RWPE2 (cell line): ENCODE measurements at regions not wholly inside any gene's neighbourhood (a gene's known extent, or its start where the extent isn't known, plus 50 kb on each side); places are given as distances from the start of the nearest gene placed in this dataset.

Source experiments
- ATAC-seq: fragments of 200-7000 bp; cut with Tn5 transposase; 3 replicates; pipeline ENCODE4 v1.9.1; 2021; ENCODE audit warnings: low read depth
- DNase-seq: peaks from one replicate; pipeline ENCODE4 v3.0.0-alpha.2; 2020; ENCODE audit warnings: low spot score
- H3K27ac ChIP-seq: fragments of 450-650 bp; 2 replicates; pipeline ENCODE4 v1.5.1; 2017; ENCODE audit warnings: mild to moderate bottlenecking; ENCODE audit not compliant: poor library complexity, severe bottlenecking
- H3K27me3 ChIP-seq: fragments of 250-450 bp; sonication (Bioruptor Pico); 2 replicates; pipeline ENCODE4 v1.5.1; 2021; ENCODE audit warnings: mild to moderate bottlenecking, moderate library complexity; ENCODE audit not compliant: insufficient read depth, poor library complexity, severe bottlenecking
- H3K36me3 ChIP-seq: fragments of 250-450 bp; sonication (Bioruptor Pico); 2 replicates; pipeline ENCODE4 v1.5.1; 2020; ENCODE audit warnings: low read depth, mild to moderate bottlenecking, moderate library complexity
- H3K4me1 ChIP-seq: fragments of 250-450 bp; sonication (Bioruptor Pico); 2 replicates; pipeline ENCODE4 v1.5.1; 2021; ENCODE audit warnings: mild to moderate bottlenecking, moderate library complexity; ENCODE audit not compliant: insufficient read depth, poor library complexity, severe bottlenecking
- H3K4me3 ChIP-seq: fragments of 250-450 bp; sonication (Bioruptor Pico); 2 replicates; pipeline ENCODE4 v1.5.1; 2021; ENCODE audit warnings: mild to moderate bottlenecking, moderate library complexity; ENCODE audit not compliant: severe bottlenecking
- H3K9me3 ChIP-seq: fragments of 250-450 bp; sonication (Bioruptor Pico); 2 replicates; pipeline ENCODE4 v1.5.1; 2021; ENCODE audit warnings: mild to moderate bottlenecking, moderate library complexity; ENCODE audit not compliant: severe bottlenecking
- CTCF ChIP-seq: fragments of 450-650 bp; IDR thresholded peaks from one replicate; pipeline ENCODE4 v1.5.1; 2017; ENCODE audit warnings: mild to moderate bottlenecking, moderate library complexity; ENCODE audit not compliant: poor library complexity, severe bottlenecking

GRCh38 chr12:90129366-90130030 lies 420.9 kb upstream of the ATP2B1 start:
- Histone ChIP-seq H3K4me1 (peaks cover 7% of the 10 kb centered on the region), H3K36me3 (no peaks in the 10 kb centered on the region), H3K27me3 (no peaks in the 10 kb centered on the region), H3K27ac (no peak overlapping the region), H3K4me3 (no peak overlapping the region), H3K9me3 (no peaks in the 10 kb centered on the region)
- TF ChIP-seq CTCF = no peak
- ATAC-seq (0 out of 3 replicates have a peak, but pooled peaks have one; percentile 33), DNase-seq (no peak)

GRCh38 chr12:90128526-90128925 lies 419.9 kb upstream of the ATP2B1 start:
- no peak for DNase-seq

GRCh38 chr12:90126125-90126524 lies 417.5 kb upstream of the ATP2B1 start:
- no peaks in the 10 kb centered on the region for H3K9me3 ChIP-seq
- no peak for TF ChIP-seq CTCF
- H3K4me3 ChIP-seq = no peak overlapping the region
- no peaks in the 10 kb centered on the region for H3K36me3 ChIP-seq
- no peak for DNase-seq
- no peak for ATAC-seq
- H3K4me1 ChIP-seq = peaks cover 7% of the 10 kb centered on the region
- no peak overlapping the region for H3K27ac ChIP-seq
- no peaks in the 10 kb centered on the region for H3K27me3 ChIP-seq

More at GRCh38 chr12:90128526-90128925, 419.9 kb upstream of the ATP2B1 start:
- Histone ChIP-seq H3K4me3 (no peak overlapping the region), H3K27me3 (no peaks in the 10 kb centered on the region), H3K36me3 (no peaks in the 10 kb centered on the region), H3K9me3 (no peaks in the 10 kb centered on the region), H3K4me1 (peaks cover 7% of the 10 kb centered on the region), H3K27ac (no peak overlapping the region)
- TF ChIP-seq CTCF = no peak
- no peak for ATAC-seq

GRCh38 chr12:90124914-90125313 lies 416.3 kb upstream of the ATP2B1 start:
- no peak for TF ChIP-seq CTCF
- no peaks in the 10 kb centered on the region for H3K36me3 ChIP-seq
- peaks cover 2% of the 10 kb centered on the region for H3K9me3 ChIP-seq
- no peak overlapping the region for H3K4me3 ChIP-seq
- peaks cover 7% of the 10 kb centered on the region for H3K4me1 ChIP-seq
- H3K27ac ChIP-seq = no peak overlapping the region
- ATAC-seq = no peak
- H3K27me3 ChIP-seq = no peaks in the 10 kb centered on the region
- DNase-seq = no peak

GRCh38 chr12:90124289-90124688 lies 415.7 kb upstream of the ATP2B1 start:
- Histone ChIP-seq H3K9me3 (peaks cover 3% of the 10 kb centered on the region), H3K4me1 (peaks cover 4% of the 10 kb centered on the region), H3K4me3 (no peak overlapping the region), H3K36me3 (no peaks in the 10 kb centered on the region), H3K27ac (no peak overlapping the region), H3K27me3 (no peaks in the 10 kb centered on the region)
- peak; percentile 27; the same call in 1 of the 3 replicates for ATAC-seq
- TF ChIP-seq CTCF = no peak
- DNase-seq = no peak
